HG03175 (cell line): ENCODE measurements at regions not wholly inside any gene's neighbourhood (a gene's known extent, or its start where the extent isn't known, plus 50 kb on each side); places are given as distances from the start of the nearest gene placed in this dataset.

Experiments used
- ATAC-seq: cut with Tn5 transposase; IDR thresholded peaks from one replicate; pipeline ENCODE4 v1.9.1; 2021; ENCODE audit warnings: mild to moderate bottlenecking, moderate library complexity; ENCODE audit not compliant: unreplicated experiment

DNA sequence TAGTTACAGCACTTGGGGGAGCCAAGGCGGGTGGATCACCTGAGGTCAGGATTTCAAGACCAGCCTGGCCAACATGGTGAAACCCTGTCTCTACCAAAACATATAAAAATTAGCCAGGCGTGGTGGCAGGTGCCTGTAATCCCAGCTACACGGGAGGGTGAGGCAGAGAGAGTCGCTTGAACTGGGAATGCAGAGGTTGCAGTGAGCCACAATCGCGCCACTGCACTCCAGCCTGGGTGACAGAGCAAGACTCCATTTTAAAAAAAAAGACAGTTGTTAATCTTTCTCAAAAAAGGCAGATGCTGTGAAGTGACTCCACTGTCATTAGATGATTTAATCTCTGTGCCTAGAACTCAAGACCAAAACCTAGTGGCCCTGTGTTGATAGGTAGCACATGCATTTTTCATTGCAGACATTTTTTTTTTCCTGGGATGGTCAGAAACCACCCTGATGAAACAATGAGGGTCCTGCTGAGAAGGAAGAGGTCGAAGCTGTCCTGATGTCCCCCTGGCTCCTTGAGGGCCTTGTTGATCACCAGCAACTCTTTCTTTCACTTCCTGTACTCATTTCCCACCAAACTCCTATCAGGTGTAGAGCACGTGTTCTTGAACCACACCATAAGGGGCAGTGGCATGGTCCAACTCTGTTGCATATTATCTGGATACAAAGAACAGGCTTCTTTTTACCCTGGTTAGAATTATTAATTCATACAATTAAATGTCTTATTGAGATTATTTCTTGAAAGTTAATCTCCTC is 382.2 kb downstream of the ICE1 start:
- no peak for ATAC-seq

DNA sequence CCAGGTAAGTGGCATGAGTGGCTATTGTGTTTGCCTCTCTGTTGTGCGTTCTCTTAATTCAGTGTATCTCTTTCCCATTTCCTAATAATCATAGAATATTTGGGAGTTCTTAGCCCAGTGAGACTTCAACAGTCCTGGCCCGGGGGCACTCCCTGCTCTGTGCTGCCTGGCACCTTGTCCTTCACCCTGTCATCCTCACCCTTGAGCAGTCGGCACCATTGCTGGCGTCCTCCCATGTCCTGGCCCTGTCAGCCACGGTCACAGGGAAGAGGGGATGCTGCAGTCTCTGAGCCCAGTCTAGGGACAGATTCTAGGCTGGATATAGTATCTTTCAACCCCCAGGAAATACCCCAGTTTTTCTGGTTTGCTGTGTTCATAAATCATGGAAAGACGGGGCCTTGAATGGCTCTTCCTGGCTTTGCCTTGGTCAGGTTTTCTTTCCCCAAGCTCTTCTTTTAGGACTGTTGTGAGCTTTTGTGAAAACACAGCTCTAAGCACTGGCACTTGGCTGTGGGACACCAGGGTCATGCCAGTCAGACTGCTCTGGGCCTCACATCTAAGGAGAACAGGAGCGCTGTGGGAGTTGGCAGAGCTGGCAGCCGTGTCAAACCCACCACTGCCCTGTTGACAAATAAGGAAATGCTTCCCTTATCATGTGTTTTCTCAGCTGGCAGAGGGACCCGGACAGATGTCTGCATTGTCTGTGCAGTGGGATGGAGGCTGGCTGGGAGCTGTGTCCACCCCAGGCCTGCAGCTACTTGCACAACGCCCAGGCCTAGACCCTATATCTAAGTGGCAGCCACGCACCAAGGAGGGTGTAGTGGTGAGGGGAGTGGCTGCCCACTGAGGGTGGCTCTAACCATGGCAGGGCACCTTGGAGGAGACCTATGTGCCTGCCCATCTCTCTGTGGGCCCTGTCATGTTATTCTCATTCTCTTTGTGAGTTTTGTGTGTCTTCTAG is 378.6 kb downstream of the ICE1 start:
- no peak for ATAC-seq

DNA sequence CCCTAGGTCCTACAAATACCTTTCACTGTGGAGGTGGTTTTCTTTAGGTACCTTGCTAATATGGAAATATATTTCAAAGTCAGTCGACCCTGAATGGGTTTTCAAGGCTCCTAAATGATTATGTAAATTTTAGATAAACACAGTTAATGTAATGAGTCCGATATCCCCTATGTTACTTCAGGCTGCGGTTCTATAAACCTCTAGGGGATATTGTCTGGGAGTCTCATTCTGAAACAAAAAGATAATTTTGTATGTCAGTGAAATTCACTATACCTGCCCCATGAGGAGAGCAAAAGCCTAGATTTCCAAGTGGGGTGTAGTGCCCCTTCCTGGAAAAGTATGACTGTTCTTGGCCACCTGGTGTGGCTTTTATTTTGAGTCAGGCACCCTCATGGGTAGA is 377.3 kb downstream of the ICE1 start:
- no peak for ATAC-seq

DNA sequence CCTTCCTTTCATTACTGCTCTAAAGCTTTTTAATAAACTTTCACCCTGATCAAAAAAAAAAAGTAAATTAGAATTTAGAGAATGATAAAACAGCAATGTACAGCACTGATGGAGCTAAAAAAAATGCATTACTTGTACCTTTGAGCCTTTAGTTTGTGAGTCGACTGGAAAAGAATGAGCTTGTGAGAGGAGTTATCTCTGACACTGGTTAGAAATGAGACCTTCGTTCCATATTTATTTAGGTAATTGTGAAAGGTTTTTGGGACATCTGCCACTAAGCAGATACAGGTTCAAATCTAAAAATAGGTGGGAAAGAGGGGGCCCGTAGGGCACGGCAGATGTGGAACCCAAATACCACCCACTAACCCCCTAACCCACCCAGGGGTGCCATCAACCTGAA is 376.8 kb downstream of the ICE1 start:
- no peak for ATAC-seq

DNA sequence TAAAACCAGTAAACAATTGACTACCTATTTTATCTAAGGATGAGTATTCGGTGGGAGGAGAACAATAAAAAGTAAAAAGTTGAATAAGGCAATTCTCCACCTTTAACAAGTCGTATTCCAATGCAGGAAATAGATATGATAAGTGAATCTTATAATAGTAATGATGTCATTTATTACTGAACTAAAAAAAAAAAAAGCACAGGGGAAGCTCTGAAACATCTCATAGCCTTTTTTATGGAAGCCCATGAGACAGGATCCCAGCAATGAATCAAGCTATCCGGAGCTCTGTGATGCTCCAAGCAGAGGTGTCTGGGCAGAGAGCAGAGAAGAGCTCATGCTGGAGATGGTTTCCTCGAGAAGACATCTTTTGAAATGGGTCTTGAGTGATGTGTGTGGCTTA is 376.0 kb downstream of the ICE1 start:
- ATAC-seq = no peak

DNA sequence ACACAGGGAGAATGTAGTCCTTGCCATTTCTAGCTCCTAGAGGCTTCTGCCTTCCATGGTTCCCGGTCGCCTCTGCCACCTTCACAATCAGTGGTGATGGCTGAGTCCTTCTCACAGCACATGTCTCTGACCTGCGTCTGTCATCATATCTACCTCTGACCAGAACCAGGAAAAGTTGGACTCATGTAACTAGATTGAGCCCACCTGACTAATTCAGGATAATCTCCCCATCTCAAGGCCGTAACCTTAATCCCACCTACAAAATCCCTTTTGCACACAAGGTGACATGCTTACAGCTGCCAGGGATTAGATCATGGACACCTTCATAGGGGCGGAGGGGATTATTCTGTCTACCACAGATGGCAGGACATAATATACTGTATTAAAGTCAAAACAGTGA is 375.6 kb downstream of the ICE1 start:
- ATAC-seq = no peak

DNA sequence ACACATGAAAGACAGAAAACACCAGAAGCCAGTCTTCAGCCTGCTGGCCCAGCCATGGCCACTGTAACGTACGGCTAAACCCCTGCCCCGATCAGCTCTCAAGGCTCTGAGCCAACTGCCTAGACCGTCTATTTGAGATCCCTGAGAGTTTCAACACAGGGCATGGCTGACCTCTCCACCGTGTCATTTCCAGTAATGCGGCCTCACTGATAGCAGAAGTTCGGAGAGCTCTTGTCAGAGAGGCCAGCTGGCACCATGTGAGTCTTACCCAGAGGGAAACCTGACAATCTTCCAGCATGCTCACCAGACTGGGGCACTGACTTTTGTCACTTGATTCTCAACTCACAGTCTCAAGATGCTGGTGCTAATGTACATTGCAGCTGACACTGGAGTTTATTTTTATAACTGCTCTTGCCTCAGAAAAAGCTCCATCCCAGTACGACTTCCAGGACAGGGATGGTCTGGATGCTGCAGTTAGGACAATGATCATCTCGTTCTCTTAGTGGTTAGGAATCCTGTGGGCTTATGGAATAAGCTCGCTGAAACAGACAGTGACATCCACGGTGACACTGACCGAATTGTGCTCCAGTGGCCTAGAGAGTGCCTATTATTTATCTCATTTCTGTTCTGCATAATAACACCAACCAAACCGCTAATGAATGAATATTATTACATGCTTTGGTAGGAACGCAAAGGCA is 372.7 kb downstream of the ICE1 start:
- ATAC-seq = no peak

DNA sequence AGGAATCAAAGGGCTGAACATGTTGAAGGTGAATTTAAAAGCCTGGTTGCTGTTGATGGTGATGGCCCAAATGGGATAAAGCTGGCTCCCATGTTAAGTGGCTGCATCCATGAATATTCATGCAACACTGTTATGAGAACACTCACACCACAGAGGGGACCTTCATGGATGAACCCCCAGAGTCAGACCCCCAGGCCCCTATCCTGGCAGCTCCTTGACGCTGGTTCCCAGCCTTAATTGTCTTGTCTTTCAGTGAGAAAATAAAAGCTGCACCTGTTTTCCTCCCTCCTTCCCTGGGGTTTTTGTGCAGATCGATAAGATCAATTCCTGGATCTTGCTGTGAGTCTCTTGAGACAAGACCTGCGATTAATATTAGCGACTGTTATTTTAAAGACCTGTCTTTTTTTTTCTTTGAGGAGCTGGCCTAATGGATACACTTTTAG is 371.7 kb downstream of the ICE1 start:
- ATAC-seq = no peak

DNA sequence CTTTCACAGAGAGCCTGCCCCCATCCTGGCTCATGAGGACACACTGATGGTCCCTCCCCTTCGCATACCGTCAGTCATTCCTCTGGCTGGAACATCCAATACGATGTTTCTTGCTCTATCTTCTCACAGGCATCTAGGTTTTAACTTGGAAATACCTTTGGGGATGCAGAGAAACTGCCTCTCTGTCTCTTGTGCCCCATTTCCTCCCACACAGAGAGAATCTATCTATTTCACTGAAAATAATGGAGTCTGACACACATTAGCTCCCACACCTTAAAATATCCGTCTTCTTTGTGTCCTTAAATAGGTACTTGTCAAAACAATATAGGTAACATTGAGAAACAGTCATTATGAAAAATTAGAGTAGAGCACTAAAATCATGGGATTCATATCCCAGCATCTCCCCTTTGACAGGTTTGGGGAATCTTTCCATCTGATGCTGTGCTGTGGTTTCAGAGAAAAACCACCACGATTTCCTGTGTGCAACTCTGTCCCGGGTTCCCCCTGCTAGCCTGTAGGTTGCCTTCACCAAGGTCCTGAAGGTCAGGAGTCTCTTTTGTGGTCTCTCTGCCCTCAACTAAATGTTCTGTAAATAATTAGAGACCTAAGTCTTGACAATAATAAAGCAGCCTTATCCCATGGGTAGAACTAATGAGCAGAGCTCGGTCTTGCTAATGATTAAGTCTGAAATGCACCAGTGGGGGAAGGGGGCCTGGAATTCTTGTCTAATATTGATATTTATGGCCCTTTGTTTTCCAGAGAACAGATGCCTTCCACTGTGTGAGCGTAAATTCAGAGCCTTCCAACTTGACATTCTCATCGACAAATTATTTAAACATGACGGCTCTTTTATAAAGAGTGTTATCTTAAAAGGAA is 371.0 kb downstream of the ICE1 start:
- ATAC-seq = no peak

DNA sequence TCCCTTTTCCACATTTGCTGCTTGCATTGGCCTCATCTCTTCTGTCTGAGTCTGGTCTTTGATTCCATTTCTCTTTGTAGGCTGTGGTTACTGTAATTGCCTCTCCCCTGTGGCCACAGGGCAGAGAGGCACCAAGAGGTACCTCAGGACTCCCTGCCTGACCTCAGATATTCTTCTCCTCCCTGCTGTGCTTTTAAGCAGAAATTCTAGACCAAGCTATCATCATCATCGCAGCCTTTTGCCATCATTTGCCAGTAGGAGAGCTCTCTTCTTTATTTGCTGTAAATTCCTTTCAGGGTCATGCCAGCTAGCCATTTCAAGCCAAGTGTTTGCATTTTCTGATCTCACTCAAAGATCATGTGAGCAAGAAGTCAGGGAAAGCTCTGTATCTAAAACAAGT is 369.6 kb downstream of the ICE1 start:
- ATAC-seq = no peak

DNA sequence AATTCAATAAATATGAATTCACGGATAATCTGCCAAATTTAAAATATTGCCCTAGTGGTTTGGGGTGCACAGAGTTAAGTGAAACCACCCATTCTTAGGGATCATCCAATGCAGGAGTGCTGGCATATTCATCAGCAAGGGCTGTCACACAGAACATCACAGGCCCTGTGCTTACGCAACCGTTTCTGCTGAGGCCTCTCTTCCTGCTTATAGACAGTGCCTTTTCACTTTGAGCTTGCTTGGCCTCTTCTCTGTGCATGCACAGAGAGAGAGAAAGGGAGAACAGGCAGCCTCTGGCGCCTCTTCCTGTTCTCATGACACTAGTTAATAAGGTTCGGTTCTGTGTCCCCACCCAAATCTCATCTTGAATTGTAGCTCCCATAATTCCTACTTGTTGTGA is 366.3 kb downstream of the ICE1 start:
- no peak for ATAC-seq

DNA sequence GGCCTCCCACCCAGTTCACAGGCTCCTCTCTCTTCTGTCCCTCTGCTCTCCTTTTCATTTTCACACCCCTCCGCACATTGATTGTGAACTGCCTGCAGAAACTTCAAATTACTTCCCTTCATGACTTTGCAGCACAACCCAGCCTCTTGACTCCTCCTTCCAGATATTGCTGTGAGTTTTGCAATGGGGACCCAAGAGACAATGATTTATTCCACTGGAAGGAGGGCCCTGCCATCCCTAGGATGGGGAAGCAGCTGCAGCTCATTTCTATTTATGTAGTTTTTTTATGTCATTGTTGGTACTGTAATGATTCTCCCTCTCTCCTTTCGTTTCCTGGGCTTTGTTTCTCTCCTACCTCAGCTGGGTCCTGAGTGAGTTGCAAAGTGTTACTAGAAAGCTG is 364.9 kb downstream of the ICE1 start:
- no peak for ATAC-seq

DNA sequence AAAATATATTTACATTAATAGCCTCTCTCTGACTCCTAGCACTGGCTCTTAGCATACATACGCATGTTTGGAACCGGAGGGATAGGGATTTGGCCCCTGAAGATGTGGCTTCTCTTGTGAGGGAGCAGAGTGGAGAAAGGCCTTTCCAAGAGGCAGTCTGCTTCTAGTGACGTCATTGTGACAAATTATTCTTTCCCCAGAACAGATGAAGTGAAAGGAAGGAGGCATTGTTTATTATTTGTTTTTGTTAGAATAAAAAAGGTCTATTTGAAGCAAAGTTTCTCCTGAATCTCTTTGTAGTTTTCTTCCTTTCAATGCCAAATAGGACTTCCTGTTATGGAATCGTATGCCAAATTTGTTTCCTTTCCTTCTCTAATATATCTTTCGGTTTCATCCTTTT is 361.6 kb downstream of the ICE1 start:
- no peak for ATAC-seq

DNA sequence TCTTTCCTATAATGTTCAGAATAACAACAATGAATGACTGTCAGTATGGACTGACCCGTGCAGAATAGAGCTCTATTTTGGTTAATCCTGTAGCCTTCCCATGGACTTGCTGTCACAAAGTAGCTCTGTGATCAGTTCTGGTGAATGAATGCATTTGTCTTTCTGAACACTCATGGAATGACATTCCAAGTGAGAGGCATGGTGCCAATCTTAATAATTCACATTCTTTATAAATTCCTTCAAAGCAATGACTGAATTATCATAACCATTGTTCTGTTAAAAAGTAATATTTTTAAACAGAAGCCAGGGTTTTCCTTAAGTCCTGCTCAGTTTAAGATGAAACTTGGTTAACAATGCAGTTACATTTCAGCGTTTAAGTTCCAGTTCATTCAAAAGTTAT is 360.5 kb downstream of the ICE1 start:
- ATAC-seq = no peak

DNA sequence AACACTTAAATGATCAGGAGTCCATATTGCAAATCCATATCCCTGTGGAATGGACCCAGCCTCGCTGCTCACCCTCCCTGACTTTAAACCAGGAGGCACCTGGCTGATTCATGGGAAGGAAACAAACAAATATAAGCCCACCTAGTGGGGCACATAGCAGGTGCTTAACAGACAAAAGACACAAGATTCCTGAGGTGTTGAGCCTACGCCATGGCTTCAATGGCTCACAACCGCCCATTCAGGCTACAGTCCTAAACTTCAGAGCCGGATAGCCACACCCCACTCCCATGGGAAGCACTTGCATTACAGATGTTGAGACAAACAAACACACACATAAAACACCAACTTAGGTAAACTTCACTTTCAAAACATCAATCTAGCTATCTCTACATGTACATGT is 359.9 kb downstream of the ICE1 start:
- no peak for ATAC-seq

DNA sequence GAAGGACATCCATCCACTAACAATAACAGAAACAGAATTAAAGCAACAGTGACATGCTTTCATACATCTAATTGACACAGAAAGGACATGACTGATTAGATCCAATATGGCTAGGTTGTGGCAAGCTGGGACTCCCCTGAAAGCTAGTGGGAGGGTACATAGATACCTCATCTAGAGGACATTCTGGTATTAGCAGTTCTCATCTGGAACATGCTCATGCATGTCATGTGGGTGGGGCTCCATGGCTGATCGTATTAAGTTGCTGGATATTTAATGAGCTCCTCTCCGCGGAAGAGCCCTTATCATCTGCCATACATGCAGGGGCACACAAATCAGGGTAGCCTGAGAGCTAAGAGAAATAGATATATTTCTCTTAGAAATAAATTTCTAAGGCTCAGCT is 358.9 kb downstream of the ICE1 start:
- ATAC-seq = no peak

DNA sequence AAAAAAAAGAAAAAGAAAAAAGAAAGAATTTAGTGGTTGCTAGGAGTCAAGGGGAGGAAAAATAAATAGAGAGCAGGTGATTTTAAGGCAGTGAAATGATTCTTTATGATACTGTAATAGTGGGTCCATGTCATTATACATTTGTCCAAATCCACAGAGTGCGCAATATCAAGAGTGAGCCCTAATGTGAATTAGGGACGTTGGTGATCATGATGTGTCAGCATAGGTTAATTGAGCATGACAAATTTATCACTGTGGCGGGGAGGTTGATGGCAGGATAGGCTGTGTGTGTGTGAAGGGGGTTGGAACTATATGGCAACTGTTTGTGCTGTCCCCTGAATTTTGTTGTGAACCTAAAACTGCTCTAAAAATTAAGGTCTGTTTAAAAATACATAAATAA is 357.8 kb downstream of the ICE1 start:
- no peak for ATAC-seq

DNA sequence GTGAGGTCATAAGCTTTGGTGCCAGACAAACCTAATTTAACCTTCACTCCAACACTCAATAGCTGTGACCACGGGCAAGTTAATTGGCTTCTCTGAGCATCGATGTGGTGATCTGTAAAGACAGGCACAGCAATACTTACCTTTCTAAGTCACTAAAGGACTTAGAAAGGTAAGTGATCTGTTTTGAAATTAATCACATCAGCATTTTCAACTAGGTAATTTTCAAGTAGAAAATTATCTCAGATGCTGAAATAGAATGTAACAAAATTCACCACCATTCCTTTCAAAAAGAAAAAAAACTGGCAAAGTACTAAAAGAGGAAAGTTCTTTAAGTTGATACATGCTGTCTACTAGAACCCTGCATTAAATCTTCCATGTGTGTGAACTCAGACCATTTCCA is 354.5 kb downstream of the ICE1 start:
- no peak for ATAC-seq

DNA sequence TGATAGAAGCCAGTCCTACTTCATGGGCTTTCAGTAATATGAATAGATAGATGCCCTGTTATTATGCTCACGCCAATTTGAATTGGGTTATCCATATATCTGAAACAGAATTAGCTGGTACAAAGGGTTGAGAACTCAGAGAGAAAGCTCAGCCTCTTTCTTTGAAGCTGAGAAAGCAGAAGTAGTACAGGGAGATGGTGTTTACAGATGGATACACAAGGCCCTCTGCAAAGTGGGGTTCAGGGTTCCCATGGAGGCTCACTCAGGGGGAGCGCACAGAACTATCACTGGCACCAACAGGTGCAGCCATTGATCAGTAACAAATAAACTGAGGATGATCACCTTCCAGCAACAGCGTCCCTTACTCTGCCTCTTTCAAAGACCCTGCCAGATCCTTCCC is 349.7 kb downstream of the ICE1 start:
- ATAC-seq = no peak

DNA sequence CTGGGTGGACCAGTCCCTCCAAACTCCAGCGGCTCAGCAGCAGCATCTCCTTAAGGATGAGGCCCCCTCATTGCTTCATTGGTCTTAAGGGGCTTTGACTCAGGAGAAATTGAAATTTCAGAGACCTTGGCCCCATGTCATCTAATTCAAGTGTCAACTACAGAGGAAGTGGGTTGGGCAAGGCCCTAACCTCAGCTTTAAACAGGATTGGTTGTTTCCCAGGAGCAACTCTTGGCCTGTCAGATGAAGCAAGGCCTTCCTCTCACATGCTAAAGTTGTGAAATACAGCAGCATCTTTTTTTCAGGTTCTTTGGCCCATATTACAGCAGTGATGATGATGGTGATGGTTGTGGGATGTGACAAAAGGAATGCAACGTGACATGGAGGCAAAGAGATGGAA is 348.3 kb downstream of the ICE1 start:
- ATAC-seq = no peak
